ENCODE measurements at regions not wholly inside any gene's neighbourhood (a gene's known extent, or its start where the extent isn't known, plus 50 kb on each side); places are given as distances from the start of the nearest gene placed in this dataset.

DNA sequence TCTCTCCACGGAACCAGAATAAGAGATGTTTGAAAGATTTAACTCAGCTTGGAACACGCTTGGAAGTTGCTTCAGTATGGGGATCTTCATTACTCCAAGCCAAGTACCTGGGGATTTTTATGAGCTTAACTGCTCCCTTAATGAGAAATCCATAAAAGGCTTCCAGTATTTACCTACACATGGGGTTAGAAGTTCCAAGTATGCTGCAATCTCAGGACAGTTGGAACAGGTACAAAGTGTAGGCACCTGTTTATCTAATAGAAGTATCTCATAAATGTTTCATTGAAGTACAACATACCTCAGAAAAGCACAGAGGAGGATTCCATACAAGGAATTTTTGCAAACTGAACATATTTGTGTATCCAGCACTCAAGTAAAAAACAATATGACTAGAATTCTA lies 161.6 kb upstream of the PIRT start:
- no peak overlapping the region for H3K4me2 ChIP-seq (ENCODE audit: low read length)
- no peak overlapping the region for H3K27ac ChIP-seq (ENCODE audit: low read length)
- no peak for TF ChIP-seq EZH2phosphoT487 (IDR thresholded peaks at IDR 0.05; ENCODE audit: low read depth)
- TF ChIP-seq, protein P1, sequence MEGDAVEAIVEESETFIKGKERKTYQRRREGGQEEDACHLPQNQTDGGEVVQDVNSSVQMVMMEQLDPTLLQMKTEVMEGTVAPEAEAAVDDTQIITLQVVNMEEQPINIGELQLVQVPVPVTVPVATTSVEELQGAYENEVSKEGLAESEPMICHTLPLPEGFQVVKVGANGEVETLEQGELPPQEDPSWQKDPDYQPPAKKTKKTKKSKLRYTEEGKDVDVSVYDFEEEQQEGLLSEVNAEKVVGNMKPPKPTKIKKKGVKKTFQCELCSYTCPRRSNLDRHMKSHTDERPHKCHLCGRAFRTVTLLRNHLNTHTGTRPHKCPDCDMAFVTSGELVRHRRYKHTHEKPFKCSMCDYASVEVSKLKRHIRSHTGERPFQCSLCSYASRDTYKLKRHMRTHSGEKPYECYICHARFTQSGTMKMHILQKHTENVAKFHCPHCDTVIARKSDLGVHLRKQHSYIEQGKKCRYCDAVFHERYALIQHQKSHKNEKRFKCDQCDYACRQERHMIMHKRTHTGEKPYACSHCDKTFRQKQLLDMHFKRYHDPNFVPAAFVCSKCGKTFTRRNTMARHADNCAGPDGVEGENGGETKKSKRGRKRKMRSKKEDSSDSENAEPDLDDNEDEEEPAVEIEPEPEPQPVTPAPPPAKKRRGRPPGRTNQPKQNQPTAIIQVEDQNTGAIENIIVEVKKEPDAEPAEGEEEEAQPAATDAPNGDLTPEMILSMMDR (IDR thresholded peaks at IDR 0.05; ENCODE audit: low read depth, low read length): no peak

DNA sequence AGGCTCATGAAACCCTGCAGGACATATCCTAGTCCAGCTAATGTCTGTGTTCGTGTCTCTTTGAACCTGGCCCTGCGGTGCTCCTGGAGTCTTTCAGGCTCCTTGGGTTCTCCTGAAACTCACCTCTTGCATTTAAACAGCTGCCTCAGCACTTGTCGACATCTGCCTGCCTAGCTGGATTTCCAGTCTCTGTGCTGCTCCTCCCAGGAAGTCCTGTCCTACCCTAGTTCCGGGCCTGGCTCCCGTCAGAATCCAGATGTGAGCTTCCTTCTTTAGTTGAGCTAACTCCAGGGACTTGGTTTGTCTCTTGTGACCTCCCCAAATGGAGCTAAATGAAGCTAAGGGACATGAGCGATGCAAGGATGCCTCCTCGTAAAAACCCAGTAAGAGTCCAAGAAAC lies 155.2 kb upstream of the PIRT start:
- H3K36me3 ChIP-seq (replicated peaks; ENCODE audit: low read depth, low read length): no peaks in the 10 kb centered on the region
- no peak overlapping the region for H3K4me3 ChIP-seq (ENCODE audit: low read length)
- no peaks in the 10 kb centered on the region for H4K20me1 ChIP-seq (ENCODE audit: insufficient read depth, low read length)
- no peak overlapping the region for H3K27ac ChIP-seq (ENCODE audit: low read length)
- no peak overlapping the region for H2AFZ ChIP-seq (ENCODE audit: low read depth, low read length)
- H3K9me3 ChIP-seq (ENCODE audit: insufficient read depth, low read length): no peaks in the 10 kb centered on the region
- no peaks in the 10 kb centered on the region for H3K79me2 ChIP-seq (ENCODE audit: low read length)
- H3K4me1 ChIP-seq (ENCODE audit: low read length): no peaks in the 10 kb centered on the region
- H3K4me2 ChIP-seq (ENCODE audit: low read length): no peak overlapping the region
- H3K9ac ChIP-seq (ENCODE audit: low read length): no peak overlapping the region
- TF ChIP-seq EZH2phosphoT487 (IDR thresholded peaks at IDR 0.05; ENCODE audit: low read depth): no peak
- TF ChIP-seq, protein P1 (IDR thresholded peaks at IDR 0.05; ENCODE audit: low read depth, low read length): no peak
- no peaks in the 10 kb centered on the region for H3K27me3 ChIP-seq (ENCODE audit: low read depth, low read length)

More for the DNA sequence above, 161.6 kb upstream of the PIRT start:
- no peaks in the 10 kb centered on the region for H4K20me1 ChIP-seq (ENCODE audit: insufficient read depth, low read length)
- no peaks in the 10 kb centered on the region for H3K27me3 ChIP-seq (ENCODE audit: low read depth, low read length)
- H3K9ac ChIP-seq (ENCODE audit: low read length): no peak overlapping the region
- H2AFZ ChIP-seq (ENCODE audit: low read depth, low read length): no peak overlapping the region
- no peaks in the 10 kb centered on the region for H3K36me3 ChIP-seq (replicated peaks; ENCODE audit: low read depth, low read length)
- no peak overlapping the region for H3K4me3 ChIP-seq (ENCODE audit: low read length)
- H3K9me3 ChIP-seq (ENCODE audit: insufficient read depth, low read length): no peaks in the 10 kb centered on the region
- H3K4me1 ChIP-seq (ENCODE audit: low read length): no peaks in the 10 kb centered on the region
- no peaks in the 10 kb centered on the region for H3K79me2 ChIP-seq (ENCODE audit: low read length)

DNA sequence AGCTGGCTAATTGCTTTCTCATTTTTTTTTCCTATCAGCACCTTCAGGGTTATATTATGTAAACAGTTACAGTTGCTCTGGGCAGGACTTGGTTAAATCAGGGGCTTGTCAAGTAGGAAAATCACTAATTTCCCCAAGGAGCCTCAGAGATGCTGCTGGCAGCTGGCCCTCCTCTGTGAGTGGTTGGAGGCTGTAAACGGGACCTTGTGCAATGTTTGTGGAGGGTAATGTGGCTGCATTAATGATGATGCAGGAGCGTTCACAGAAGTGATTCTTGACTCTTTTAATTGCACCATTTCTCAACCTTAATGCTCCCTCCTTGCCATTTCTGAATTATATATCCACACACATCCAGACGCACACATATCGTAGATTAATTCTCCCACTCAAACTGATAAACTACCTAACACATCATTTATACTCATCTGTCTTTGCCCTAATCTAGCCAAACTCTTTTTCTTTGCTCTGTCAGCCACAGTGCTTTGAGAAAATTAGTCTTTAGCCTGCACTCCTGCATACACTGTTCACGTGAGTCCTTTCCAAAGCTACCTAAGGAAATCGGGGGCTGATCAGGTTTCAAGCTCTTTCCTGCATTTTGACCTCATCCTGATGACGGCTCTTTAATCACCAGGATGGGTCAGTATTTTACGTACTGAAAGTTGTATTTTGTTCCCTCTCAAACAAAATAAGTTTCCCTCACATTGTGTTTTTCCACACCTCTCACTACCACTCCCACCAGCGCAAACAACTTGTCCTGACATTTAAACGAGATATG lies 154.4 kb upstream of the PIRT start:
- H2AFZ ChIP-seq (ENCODE audit: low read depth, low read length): no peak overlapping the region
- no peaks in the 10 kb centered on the region for H3K79me2 ChIP-seq (ENCODE audit: low read length)

DNA sequence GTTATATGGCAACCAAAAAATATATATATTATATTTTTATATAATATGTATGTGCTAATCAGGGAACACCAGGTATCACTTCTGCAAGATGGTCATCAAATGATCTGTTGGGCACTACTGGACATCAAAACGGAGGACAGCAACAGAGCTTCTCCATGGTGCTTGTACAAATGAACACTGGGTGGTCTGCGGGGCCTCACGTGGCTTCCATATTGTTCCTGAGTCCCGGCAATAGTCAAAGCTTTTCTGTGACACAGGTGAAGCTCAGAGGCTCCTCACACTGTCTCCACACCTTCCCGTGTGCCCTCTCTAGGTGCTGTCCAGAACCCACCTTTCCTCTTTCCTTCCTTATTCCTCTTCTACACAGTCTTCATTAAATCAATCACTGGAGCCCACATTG lies 149.9 kb upstream of the PIRT start:
- no peak overlapping the region for H3K9ac ChIP-seq (ENCODE audit: low read length)
- no peaks in the 10 kb centered on the region for H3K4me1 ChIP-seq (ENCODE audit: low read length)
- no peak overlapping the region for H3K27ac ChIP-seq (ENCODE audit: low read length)
- H3K27me3 ChIP-seq (ENCODE audit: low read depth, low read length): no peaks in the 10 kb centered on the region
- no peaks in the 10 kb centered on the region for H3K36me3 ChIP-seq (replicated peaks; ENCODE audit: low read depth, low read length)
- H3K4me2 ChIP-seq (ENCODE audit: low read length): no peak overlapping the region
- H2AFZ ChIP-seq (ENCODE audit: low read depth, low read length): no peak overlapping the region
- H3K79me2 ChIP-seq (ENCODE audit: low read length): no peaks in the 10 kb centered on the region
- H3K4me3 ChIP-seq (ENCODE audit: low read length): no peak overlapping the region
- TF ChIP-seq EZH2phosphoT487 (IDR thresholded peaks at IDR 0.05; ENCODE audit: low read depth): no peak
- TF ChIP-seq, protein P1 (IDR thresholded peaks at IDR 0.05; ENCODE audit: low read depth, low read length): no peak
- no peaks in the 10 kb centered on the region for H3K9me3 ChIP-seq (ENCODE audit: insufficient read depth, low read length)
- H4K20me1 ChIP-seq (ENCODE audit: insufficient read depth, low read length): no peaks in the 10 kb centered on the region

More for the DNA sequence above, 154.4 kb upstream of the PIRT start:
- Histone ChIP-seq H3K27me3 (ENCODE audit: low read depth, low read length) (no peaks in the 10 kb centered on the region), H3K27ac (ENCODE audit: low read length) (no peak overlapping the region), H3K36me3 (replicated peaks; ENCODE audit: low read depth, low read length) (no peaks in the 10 kb centered on the region), H4K20me1 (ENCODE audit: insufficient read depth, low read length) (no peaks in the 10 kb centered on the region), H3K4me1 (ENCODE audit: low read length) (no peaks in the 10 kb centered on the region), H3K9ac (ENCODE audit: low read length) (no peak overlapping the region), H3K9me3 (ENCODE audit: insufficient read depth, low read length) (no peaks in the 10 kb centered on the region), H3K4me2 (ENCODE audit: low read length) (no peak overlapping the region), H3K4me3 (ENCODE audit: low read length) (no peak overlapping the region)
- no peak for TF ChIP-seq EZH2phosphoT487 (IDR thresholded peaks at IDR 0.05; ENCODE audit: low read depth)
- TF ChIP-seq, protein P1 (IDR thresholded peaks at IDR 0.05; ENCODE audit: low read depth, low read length): no peak

Measured in OCI-LY3 (cell line).